ENCODE measurements at regions not wholly inside any gene's neighbourhood (a gene's known extent, or its start where the extent isn't known, plus 50 kb on each side); places are given as distances from the start of the nearest gene placed in this dataset.

- TF ChIP-seq CTCF (IDR thresholded peaks at IDR 0.05) (no peak), ZFX (IDR thresholded peaks at IDR 0.05; ENCODE audit: borderline replicate concordance) (no peak)
These were observed 1417.4 kb upstream of the FLRT2 start for GRCh38 chr14:84112589-84112988.

Data from 22Rv1 (cell line).